GM12875 (cell line): ENCODE measurements at regions not wholly inside any gene's neighbourhood (a gene's known extent, or its start where the extent isn't known, plus 50 kb on each side); places are given as distances from the start of the nearest gene placed in this dataset.

Experiments used
- H3K4me3 ChIP-seq: one replicate; pipeline ENCODE4 v1.5.1; 2011; ENCODE audit warnings: low read depth, low read length, control low read depth
- TF ChIP-seq, protein P1 (sequence below): IDR thresholded peaks from 2 replicates; pipeline ENCODE4 v1.5.1; 2011; ENCODE audit warnings: low read depth, mild to moderate bottlenecking, control low read depth, inconsistent platforms, low read length, moderate library complexity, borderline replicate concordance; ENCODE audit not compliant: insufficient read depth

DNA sequence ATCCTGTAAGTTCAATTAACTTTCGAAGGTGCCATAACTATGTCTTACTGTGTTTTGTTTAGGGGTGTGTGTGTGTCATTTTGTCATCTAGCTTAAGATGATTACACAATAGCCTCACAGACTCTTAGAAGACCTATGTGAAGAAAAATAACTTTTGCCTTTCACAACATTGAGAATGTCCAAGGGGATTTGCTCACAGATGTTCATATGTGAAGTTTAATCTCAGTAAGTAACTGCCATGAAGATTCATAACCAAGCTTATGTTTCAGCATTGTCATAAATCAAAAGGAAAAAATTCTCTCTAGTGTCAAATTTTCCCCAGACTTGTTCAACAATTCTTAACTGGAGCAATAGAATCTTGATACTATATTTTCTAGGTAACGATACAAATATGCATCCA is 226.1 kb upstream of the PRKD1 start:
- H3K4me3 ChIP-seq: no peak overlapping the region
- TF ChIP-seq, protein P1, sequence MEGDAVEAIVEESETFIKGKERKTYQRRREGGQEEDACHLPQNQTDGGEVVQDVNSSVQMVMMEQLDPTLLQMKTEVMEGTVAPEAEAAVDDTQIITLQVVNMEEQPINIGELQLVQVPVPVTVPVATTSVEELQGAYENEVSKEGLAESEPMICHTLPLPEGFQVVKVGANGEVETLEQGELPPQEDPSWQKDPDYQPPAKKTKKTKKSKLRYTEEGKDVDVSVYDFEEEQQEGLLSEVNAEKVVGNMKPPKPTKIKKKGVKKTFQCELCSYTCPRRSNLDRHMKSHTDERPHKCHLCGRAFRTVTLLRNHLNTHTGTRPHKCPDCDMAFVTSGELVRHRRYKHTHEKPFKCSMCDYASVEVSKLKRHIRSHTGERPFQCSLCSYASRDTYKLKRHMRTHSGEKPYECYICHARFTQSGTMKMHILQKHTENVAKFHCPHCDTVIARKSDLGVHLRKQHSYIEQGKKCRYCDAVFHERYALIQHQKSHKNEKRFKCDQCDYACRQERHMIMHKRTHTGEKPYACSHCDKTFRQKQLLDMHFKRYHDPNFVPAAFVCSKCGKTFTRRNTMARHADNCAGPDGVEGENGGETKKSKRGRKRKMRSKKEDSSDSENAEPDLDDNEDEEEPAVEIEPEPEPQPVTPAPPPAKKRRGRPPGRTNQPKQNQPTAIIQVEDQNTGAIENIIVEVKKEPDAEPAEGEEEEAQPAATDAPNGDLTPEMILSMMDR: no peak

DNA sequence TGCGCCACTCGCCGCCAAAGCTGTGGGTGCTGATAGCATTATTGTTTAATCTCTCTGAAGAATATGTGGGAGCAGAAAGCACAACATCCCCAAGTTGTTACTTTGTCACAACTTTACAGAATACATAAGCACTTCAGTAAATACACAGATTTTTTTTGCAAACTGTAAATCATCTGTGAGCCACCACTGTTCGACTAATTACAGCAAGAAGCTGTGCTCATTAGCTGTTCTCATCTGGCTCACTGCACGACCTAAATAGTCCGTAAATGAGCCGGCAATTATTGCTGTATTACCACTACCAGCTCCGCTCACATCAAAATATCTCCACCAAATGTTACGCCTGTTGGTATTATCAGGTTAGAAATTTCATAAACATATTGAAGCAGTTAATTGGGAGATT is 228.9 kb upstream of the PRKD1 start:
- H3K4me3 ChIP-seq: no peak overlapping the region
- TF ChIP-seq, protein P1: no peak

DNA sequence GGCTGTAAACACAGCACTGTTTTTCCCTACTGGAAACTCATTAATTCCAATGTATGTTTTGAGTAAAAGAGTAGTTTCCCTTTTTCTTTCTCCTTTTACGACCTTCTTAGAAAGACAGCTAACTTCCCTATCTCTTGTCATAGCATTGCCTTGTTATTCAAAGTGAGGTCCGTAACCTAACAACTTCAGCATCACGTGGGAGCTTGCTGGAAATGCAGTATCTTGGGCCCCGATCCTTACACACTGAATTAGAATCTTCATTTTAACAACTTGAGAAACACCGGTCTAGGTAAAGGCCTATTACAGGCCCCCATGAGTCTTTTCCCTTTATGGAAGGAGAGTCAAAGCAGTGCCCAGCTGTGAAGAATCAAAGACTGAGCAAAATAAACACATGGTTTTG is 230.7 kb upstream of the PRKD1 start:
- H3K4me3 ChIP-seq: no peak overlapping the region
- TF ChIP-seq, protein P1: no peak

DNA sequence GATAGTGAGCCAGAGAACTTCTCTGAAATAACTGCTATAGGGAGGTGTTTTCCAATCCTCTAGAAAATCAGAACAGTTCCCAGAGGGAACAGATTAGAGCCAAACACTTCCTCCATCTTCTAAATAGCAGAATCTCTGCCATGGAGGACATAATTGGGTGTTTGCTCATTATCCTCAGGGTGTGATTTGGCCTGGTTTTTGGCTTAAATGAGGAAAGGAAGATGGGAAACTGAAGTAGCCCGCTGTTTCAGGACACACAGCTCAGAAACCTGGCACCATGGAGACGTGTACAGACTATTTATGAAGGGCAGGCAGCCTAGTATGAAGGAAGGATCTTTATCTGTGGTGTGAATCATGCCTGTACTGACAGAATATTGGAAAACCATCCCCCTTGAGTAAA is 231.7 kb upstream of the PRKD1 start:
- H3K4me3 ChIP-seq: no peak overlapping the region
- TF ChIP-seq, protein P1: no peak

DNA sequence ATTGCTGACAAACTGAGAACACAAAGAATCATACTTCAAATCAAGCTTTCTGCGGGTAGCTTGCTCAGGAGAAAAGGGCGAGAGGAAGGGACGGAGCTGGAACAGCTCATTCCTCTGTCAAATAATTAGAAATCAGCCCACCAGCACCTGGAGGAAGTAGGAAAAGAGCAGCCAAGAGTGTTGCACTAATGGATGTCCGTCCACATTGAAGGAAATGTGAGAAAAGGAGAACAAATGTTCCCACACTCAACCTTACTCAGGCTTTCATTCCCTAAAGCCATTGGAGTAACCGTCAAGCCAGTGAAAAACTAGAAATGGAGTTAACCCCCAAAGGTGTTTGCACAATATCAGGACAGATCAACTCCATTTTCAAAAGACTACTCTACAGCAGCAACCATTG is 233.0 kb upstream of the PRKD1 start:
- TF ChIP-seq, protein P1: no peak
- H3K4me3 ChIP-seq: no peak overlapping the region

DNA sequence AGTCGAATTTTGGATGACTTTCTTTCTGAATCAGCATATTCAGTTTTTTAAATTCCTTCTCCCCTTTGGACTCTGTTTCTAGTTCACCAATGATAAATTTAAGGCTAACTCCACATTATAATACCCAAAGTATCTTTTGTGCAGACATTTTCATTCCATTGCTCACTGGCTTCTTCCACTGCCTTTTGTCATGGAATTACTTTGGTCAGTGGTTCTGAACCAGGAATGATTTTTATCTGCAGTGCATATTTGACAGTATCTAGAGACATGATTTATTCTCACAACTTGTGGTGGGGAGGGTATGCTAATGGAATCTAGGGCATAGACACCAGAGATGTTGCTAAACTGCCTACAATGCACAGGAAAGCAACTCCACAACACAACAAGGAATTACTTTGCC is 234.4 kb upstream of the PRKD1 start:
- H3K4me3 ChIP-seq: no peak overlapping the region
- TF ChIP-seq, protein P1: no peak

DNA sequence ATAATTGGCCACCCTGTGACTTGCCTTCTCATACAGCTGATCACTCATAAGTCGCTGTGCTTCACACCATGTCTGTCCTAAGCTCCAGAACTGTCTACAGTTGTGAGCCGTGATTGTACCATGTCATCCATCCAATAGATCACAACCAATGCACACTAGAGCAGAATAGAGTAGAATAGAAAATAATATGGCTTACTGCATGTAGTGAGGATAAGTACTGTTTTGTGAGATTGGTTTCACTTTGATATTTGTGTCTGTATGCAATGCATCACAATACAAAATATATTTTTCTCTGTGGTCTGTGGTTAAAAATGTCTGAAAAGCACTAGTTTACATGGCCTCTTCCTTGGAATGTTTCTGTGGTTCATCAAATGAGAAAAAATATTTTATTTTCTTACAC is 237.6 kb upstream of the PRKD1 start:
- TF ChIP-seq, protein P1: no peak
- H3K4me3 ChIP-seq: no peak overlapping the region
